PC-9 (cell line): ENCODE measurements at regions not wholly inside any gene's neighbourhood (a gene's known extent, or its start where the extent isn't known, plus 50 kb on each side); places are given as distances from the start of the nearest gene placed in this dataset.

Experiments used
- CTCF ChIP-seq: fragments of 200-600 bp; sonication (generic); conservative IDR thresholded peaks from 2 replicates; pipeline ENCODE4 v1.6.1; 2017; ENCODE audit warnings: mixed run types, antibody characterized with exemption, mild to moderate bottlenecking, moderate library complexity
- EZH2 ChIP-seq: fragments of 200-600 bp; sonication (generic); IDR thresholded peaks from 2 replicates; pipeline ENCODE4 v1.8.0; 2017; ENCODE audit warnings: antibody characterized with exemption, low read depth

GRCh38 chr10:128796396-128796912 lies 670.2 kb upstream of the MKI67 start:
- no peak for TF ChIP-seq CTCF
- no peak for TF ChIP-seq EZH2
